SK-N-SH (cell line): ENCODE measurements at regions not wholly inside any gene's neighbourhood (a gene's known extent, or its start where the extent isn't known, plus 50 kb on each side); places are given as distances from the start of the nearest gene placed in this dataset.

Experiments used
- CTCF ChIA-PET: fragments of 300-600, 350-600 bp; formaldehyde crosslinking; extraction: SDS; loops from one replicate; lab custom pipeline; 2021; lab: Yijun Ruan, JAX
- POLR2A ChIA-PET: fragments of 350-600 bp; sonication (Branson Sonifier 250); formaldehyde crosslinking; extraction: SDS; loops from one replicate; lab custom pipeline; 2020; ENCODE audit warnings: antibody characterized with exemption, inconsistent platforms; lab: Yijun Ruan, JAX
- DNase-seq: peaks from one replicate; pipeline ENCODE4 v3.0.0; 2012
- H2AFZ ChIP-seq: fragments of 200-600 bp; sonication (generic); 2 replicates; pipeline ENCODE4 v1.8.1; 2016; ENCODE audit warnings: antibody characterized with exemption, mild to moderate bottlenecking, low read depth
- H3F3A ChIP-seq: fragments of 200-600 bp; sonication (generic); replicated peaks from 2 replicates; pipeline ENCODE3; 2016; ENCODE audit warnings: antibody characterized with exemption, mild to moderate bottlenecking; ENCODE audit not compliant: insufficient read depth
- H3K27ac ChIP-seq, 2 experiments: fragments of 200-500 bp in 1 of 2; fragments of 200-600 bp in 1 of 2; sonication (Bioruptor generic) in 1 of 2; sonication (generic), shearing (Covaris generic) in 1 of 2; 2 replicates each; pipeline versions ENCODE4 v1.5.1 to v1.6.1; 2014 to 2016; ENCODE audit warnings: low read depth in 2 of 2, inconsistent platforms in 1 of 2, low read length in 1 of 2, mild to moderate bottlenecking in 1 of 2, mixed read lengths in 1 of 2
- H3K27me3 ChIP-seq: fragments of 200-600 bp; sonication (generic), shearing (Covaris generic); 2 replicates; pipeline ENCODE4 v1.6.1; 2016; ENCODE audit warnings: mixed run types; ENCODE audit not compliant: insufficient read depth
- H3K36me3 ChIP-seq, 2 experiments: fragments of 200-500 bp in 1 of 2; fragments of 200-600 bp in 1 of 2; sonication (Bioruptor generic) in 1 of 2; sonication (generic) in 1 of 2; replicated peaks in 1 of 2; 2 replicates each; pipeline versions ENCODE3 to v1.5.1; 2014 to 2016; ENCODE audit warnings: low read length in 1 of 2, mild to moderate bottlenecking in 1 of 2; ENCODE audit not compliant: insufficient read depth in 2 of 2, control insufficient read depth in 1 of 2
- H3K4me1 ChIP-seq, 2 experiments: fragments of 200-500 bp in 1 of 2; fragments of 200-600 bp in 1 of 2; sonication (Bioruptor generic) in 1 of 2; sonication (generic), shearing (Covaris generic) in 1 of 2; 2 replicates each; pipeline versions ENCODE4 v1.5.1 to v1.6.1; 2014 to 2016; ENCODE audit warnings: low read depth in 1 of 2, low read length in 1 of 2, mixed run types in 1 of 2; ENCODE audit not compliant: insufficient read depth in 2 of 2, control insufficient read depth in 1 of 2
- H3K4me2 ChIP-seq: fragments of 200-600 bp; sonication (generic), shearing (Covaris generic); 2 replicates; pipeline ENCODE4 v1.6.1; 2017; ENCODE audit warnings: mixed run types
- H3K4me3 ChIP-seq, 2 experiments: fragments of 200-500 bp in 1 of 2; fragments of 200-600 bp in 1 of 2; sonication (Bioruptor generic) in 1 of 2; sonication (generic), shearing (Covaris generic) in 1 of 2; 2 replicates each; pipeline versions ENCODE4 v1.5.1 to v1.8.1; 2014 to 2016; ENCODE audit warnings: low read depth in 2 of 2, inconsistent platforms in 1 of 2, low read length in 1 of 2, mild to moderate bottlenecking in 1 of 2, mixed read lengths in 1 of 2, moderate library complexity in 1 of 2
- H3K79me2 ChIP-seq: fragments of 200-600 bp; sonication (generic); 2 replicates; pipeline ENCODE4 v1.8.1; 2017; ENCODE audit warnings: mild to moderate bottlenecking; ENCODE audit not compliant: insufficient read depth
- H3K9ac ChIP-seq: fragments of 200-600 bp; sonication (generic); 2 replicates; pipeline ENCODE4 v1.6.1; 2017; ENCODE audit warnings: mixed run types
- H3K9me2 ChIP-seq: fragments of 200-600 bp; sonication (generic); 2 replicates; pipeline ENCODE4 v1.6.1; 2017; ENCODE audit warnings: mixed run types
- H3K9me3 ChIP-seq: fragments of 200-600 bp; sonication (generic); 2 replicates; pipeline ENCODE4 v1.6.1; 2017; ENCODE audit warnings: mixed run types, mild to moderate bottlenecking, moderate library complexity
- H4K20me1 ChIP-seq: fragments of 200-600 bp; sonication (generic); 2 replicates; pipeline ENCODE4 v1.6.1; 2017; ENCODE audit warnings: mild to moderate bottlenecking, mixed run types; ENCODE audit not compliant: insufficient read depth
- CTCF ChIP-seq: fragments of 200-600 bp; sonication (generic); IDR thresholded peaks from 2 replicates; pipeline ENCODE4 v1.6.1; 2017; ENCODE audit warnings: antibody characterized with exemption, mild to moderate bottlenecking, moderate library complexity
- EP300 ChIP-seq, 2 experiments: IDR thresholded peaks; 2 replicates each; pipeline versions ENCODE4 v1.4.0 to v1.6.1; 2012; ENCODE audit warnings: borderline replicate concordance in 1 of 2, low read depth in 1 of 2, low read length in 1 of 2
- EZH2phosphoT487 ChIP-seq: fragments of 200-600 bp; sonication (generic); IDR thresholded peaks from 2 replicates; pipeline ENCODE4 v1.6.1; 2017; ENCODE audit warnings: low read depth, mixed run types, mild to moderate bottlenecking, antibody characterized with exemption, moderate library complexity, borderline replicate concordance
- FOXJ3 ChIP-seq: sonication (generic); formaldehyde crosslinking; IDR thresholded peaks from 2 replicates; pipeline ENCODE4 v1.5.1; 2020; ENCODE audit warnings: mild to moderate bottlenecking, missing genetic modification reagents
- GATA2 ChIP-seq: sonication (generic); formaldehyde crosslinking; IDR thresholded peaks from 2 replicates; pipeline ENCODE4 v1.5.0; 2020; ENCODE audit warnings: mild to moderate bottlenecking, missing genetic modification reagents
- MAX ChIP-seq: IDR thresholded peaks from 2 replicates; pipeline ENCODE4 v1.4.0; 2012; ENCODE audit warnings: low read depth
- MXI1 ChIP-seq: IDR thresholded peaks from 2 replicates; pipeline ENCODE4 v1.6.1; 2012; ENCODE audit warnings: mild to moderate bottlenecking, low read depth, low read length, improper control_type of control experiment
- NFIC ChIP-seq: IDR thresholded peaks from 2 replicates; pipeline ENCODE4 v1.4.0; 2012; ENCODE audit warnings: borderline replicate concordance
- NRF1 ChIP-seq: IDR thresholded peaks from 2 replicates; pipeline ENCODE4 v1.6.1; 2012; ENCODE audit warnings: low read depth, mild to moderate bottlenecking, low read length
- RAD21 ChIP-seq: IDR thresholded peaks from 2 replicates; pipeline ENCODE4 v1.6.1; 2012; ENCODE audit warnings: mild to moderate bottlenecking, low read length
- RCOR1 ChIP-seq: fragments of 150-350 bp; IDR thresholded peaks from 2 replicates; pipeline ENCODE4 v1.6.1; 2017; ENCODE audit warnings: antibody characterized with exemption, low read length
- SIN3A ChIP-seq: IDR thresholded peaks from 2 replicates; pipeline ENCODE4 v1.6.1; 2012; ENCODE audit warnings: low read depth, mild to moderate bottlenecking, low read length, moderate library complexity, borderline replicate concordance
- SMC3 ChIP-seq: IDR thresholded peaks from 2 replicates; pipeline ENCODE4 v1.6.1; 2012; ENCODE audit warnings: low read depth, low read length, improper control_type of control experiment
- TAF1 ChIP-seq: IDR thresholded peaks from 2 replicates; pipeline ENCODE4 v1.6.1; 2012; ENCODE audit warnings: low read depth, mild to moderate bottlenecking, low read length, moderate library complexity, borderline replicate concordance
- TCF12 ChIP-seq: IDR thresholded peaks from 2 replicates; pipeline ENCODE4 v1.4.0; 2012
- ZBTB33 ChIP-seq: IDR thresholded peaks from 2 replicates; pipeline ENCODE4 v1.4.0; 2012; ENCODE audit warnings: low read depth, borderline replicate concordance
- WGBS: methylation state at CpG from one replicate; pipeline ENCODE4 v1.1.6; 2017; ENCODE audit warnings: low lambda C conversion rate; 5-methylcytosine and 5-hydroxymethylcytosine counted together
- TF ChIP-seq, protein P1 (sequence below): IDR thresholded peaks from 2 replicates; pipeline ENCODE4 v1.4.0; 2012; ENCODE audit warnings: low read depth, borderline replicate concordance
- TF ChIP-seq, protein P2 (sequence below): IDR thresholded peaks from 2 replicates; pipeline ENCODE4; 2012

GRCh38 chr20:24153101-24154040, 164.8 kb upstream of the GGTLC1 start:
- no peak overlapping the region for H3K9ac ChIP-seq
- H3K27me3 ChIP-seq = no peaks in the 10 kb centered on the region
- H3K4me3 ChIP-seq = no peak overlapping the region
- DNase-seq = no peak
- H3K9me3 ChIP-seq = no peaks in the 10 kb centered on the region
- H3K4me2 ChIP-seq = no peak overlapping the region
- H3K9me2 ChIP-seq = no peaks in the 10 kb centered on the region
- H4K20me1 ChIP-seq = no peaks in the 10 kb centered on the region
- no peak for TF ChIP-seq EP300 (IDR thresholded peaks at IDR 0.05; ENCODE audit: borderline replicate concordance in 1 of 2, low read depth in 1 of 2, low read length in 1 of 2)
- TF ChIP-seq SIN3A = no peak
- TF ChIP-seq TAF1 = no peak
- TF ChIP-seq NFIC = no peak
- TF ChIP-seq, protein P1, sequence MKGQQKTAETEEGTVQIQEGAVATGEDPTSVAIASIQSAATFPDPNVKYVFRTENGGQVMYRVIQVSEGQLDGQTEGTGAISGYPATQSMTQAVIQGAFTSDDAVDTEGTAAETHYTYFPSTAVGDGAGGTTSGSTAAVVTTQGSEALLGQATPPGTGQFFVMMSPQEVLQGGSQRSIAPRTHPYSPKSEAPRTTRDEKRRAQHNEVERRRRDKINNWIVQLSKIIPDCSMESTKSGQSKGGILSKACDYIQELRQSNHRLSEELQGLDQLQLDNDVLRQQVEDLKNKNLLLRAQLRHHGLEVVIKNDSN = no peak
- TF ChIP-seq SMC3 = no peak
- no peak for TF ChIP-seq MXI1
- TF ChIP-seq GATA2 = no peak
- no peak for TF ChIP-seq FOXJ3 (CRISPR knock-in tag)
- no peak for TF ChIP-seq NRF1
- TF ChIP-seq, protein P2, sequence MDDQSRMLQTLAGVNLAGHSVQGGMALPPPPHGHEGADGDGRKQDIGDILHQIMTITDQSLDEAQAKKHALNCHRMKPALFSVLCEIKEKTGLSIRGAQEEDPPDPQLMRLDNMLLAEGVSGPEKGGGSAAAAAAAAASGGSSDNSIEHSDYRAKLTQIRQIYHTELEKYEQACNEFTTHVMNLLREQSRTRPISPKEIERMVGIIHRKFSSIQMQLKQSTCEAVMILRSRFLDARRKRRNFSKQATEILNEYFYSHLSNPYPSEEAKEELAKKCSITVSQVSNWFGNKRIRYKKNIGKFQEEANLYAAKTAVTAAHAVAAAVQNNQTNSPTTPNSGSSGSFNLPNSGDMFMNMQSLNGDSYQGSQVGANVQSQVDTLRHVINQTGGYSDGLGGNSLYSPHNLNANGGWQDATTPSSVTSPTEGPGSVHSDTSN = no peak
- no peak for TF ChIP-seq CTCF
- TF ChIP-seq MAX = no peak
- no peak for TF ChIP-seq ZBTB33
- TF ChIP-seq RAD21 = no peak
- TF ChIP-seq RCOR1 = no peak
- TF ChIP-seq TCF12 = no peak
- no peak for TF ChIP-seq EZH2phosphoT487
- no peaks in the 10 kb centered on the region for H3K4me1 ChIP-seq
- ChIA-PET POLR2A (no interaction called here), CTCF (interaction anchor here (4.8 kb wide), 1 partner anchor 8 kb away, joined by 53 read pairs; no protein-coding TSS in a partner anchor)
- no peaks in the 10 kb centered on the region for H3K79me2 ChIP-seq
- no peaks in the 10 kb centered on the region for H3F3A ChIP-seq
- H3K27ac ChIP-seq = no peak overlapping the region
- no peaks in the 10 kb centered on the region for H3K36me3 ChIP-seq
- H2AFZ ChIP-seq = no peak overlapping the region
- WGBS = 39% methylated on average over 15 of the region's 15 CpGs
